Femur (tissue), 1 donor: ENCODE measurements at regions not wholly inside any gene's neighbourhood (a gene's known extent, or its start where the extent isn't known, plus 50 kb on each side); places are given as distances from the start of the nearest gene placed in this dataset.
"Not testable (repeated sequence)": the region's sequence is repeated elsewhere in the genome, so short reads cannot be mapped to it uniquely, and the experiment has no call there.

Experiments
- DNase-seq: peaks from one replicate; pipeline ENCODE4 v3.0.0-alpha.2; 2017

DNA sequence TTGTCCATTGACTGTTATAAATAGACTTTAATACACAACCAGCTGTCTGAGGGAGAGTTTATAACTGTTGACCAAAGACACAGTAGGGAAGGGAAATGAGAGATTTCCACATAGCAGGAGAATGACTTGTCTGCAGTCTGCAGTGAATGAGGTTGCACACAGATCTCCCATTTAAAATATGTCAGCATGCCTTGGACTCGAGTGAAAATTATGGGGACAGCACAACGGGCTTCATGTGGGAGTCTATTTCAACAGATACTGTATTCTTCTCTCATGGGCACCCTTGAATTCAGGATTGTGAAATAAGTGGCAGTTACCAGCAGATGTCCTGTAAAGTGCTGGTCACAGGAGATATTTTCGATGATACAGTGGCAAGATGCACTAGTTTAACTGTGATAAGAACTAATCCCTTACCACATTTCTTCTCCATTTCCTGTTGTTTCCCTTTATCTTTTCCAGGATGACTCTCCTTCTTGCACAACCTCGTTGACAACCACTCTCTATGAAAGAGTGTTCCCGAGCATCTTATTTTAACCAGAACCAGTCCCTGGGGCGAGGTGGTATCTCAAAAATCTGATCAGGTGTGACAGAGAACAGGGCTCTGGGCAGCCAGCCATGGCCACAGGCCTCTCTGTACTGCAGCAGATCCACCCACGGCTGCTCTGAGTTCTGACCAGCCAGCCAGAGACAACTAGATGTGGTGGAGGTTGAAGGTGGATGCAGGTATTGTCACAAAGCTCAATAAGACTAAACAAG, 51.5 kb upstream of the MAP3K1 start:
- no peak for DNase-seq

DNA sequence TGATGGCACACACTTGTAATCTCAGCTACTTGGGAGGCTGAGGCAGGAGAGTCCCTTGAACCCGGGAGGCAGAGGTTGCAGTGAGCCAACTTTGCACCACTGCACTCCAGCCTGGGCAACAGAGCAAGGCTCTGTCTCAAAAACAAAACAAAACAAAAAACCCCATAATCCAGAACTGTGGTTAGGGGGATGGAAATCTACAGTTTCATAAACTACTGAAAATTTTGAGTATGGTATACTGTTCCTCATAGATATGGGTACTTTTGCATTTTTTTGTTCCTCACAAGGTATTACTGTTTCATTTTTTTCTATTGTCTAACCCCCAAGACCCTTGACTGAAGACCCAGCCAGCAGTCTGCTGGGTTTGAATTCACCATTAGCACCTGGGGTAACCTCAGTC, 52.2 kb upstream of the MAP3K1 start:
- DNase-seq = no peak

- no peak for DNase-seq
Measured at GRCh38 chr5:56761151-56761885, 54.0 kb upstream of the MAP3K1 start.

DNA sequence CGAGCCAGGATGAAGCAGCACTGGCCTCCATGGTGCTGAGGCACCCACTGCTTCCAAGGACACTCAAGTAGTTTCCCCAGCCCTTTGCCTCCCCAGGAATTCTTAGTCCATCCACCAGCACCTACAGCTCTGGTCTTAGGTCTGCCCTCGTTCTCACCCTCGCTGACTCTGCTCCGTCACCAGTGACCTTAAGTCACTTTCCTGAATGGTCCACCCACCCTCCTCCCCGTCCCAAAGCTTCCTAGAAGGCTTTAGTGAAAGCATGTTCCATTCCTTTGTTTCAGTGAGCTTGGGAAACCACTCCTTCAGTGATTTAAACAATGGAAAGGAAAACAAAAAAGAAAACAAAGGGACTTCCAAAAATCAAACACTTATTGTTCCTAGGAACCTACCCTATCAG, 54.6 kb upstream of the MAP3K1 start:
- DNase-seq = no peak

DNA sequence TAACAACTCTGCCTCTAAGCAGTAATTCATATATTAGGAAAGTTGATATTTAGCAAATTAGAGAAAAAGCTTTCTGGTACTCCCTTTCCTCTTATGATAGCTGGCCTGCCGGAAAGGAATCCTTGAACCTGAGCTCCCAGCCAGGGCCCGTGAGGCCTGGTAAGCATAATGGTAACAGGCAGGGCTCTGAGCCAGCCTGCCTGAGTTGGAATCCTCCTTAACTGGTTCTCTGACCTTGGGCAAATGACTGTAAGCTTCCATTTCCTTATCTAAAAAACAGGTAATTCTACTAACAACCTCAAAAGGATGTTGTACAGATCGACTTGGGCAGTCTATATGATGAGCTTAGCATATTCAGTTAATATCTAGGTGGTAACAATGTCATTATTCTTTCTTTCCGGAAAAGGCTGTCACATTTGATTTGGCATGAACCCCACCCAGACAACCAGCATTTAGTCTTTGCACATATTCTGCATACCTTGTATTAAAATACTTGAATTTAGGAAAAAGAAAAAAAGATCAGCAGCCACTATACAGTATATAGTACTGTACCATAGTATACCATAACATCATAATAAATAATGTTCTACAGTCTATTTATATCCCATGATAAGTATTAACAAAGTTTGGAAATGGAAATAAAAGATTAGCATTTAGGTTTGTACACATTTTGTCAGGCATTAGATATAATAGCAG, 55.7 kb upstream of the MAP3K1 start:
- no peak for DNase-seq

GRCh38 chr5:56757077-56757476, 58.3 kb upstream of the MAP3K1 start:
- no peak for DNase-seq

- no peak for DNase-seq
Measured at GRCh38 chr5:56755036-56755555, 60.3 kb upstream of the MAP3K1 start.

DNA sequence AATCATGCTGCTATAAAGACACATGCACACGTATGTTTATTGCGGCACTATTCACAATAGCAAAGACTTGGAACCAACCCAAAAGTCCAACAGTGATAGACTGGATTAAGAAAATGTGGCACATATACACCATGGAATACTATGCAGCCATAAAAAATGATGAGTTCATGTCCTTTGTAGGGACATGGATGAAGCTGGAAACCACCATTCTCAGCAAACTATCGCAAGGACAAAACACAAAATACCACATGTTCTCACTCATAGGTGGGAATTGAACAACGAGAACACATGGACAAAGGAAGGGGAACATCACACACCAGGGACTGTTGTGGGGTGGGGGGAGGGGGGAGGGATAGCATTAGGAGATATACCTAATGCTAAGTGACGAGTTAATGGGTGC, 61.8 kb upstream of the MAP3K1 start:
- not testable (repeated sequence) for DNase-seq

DNA sequence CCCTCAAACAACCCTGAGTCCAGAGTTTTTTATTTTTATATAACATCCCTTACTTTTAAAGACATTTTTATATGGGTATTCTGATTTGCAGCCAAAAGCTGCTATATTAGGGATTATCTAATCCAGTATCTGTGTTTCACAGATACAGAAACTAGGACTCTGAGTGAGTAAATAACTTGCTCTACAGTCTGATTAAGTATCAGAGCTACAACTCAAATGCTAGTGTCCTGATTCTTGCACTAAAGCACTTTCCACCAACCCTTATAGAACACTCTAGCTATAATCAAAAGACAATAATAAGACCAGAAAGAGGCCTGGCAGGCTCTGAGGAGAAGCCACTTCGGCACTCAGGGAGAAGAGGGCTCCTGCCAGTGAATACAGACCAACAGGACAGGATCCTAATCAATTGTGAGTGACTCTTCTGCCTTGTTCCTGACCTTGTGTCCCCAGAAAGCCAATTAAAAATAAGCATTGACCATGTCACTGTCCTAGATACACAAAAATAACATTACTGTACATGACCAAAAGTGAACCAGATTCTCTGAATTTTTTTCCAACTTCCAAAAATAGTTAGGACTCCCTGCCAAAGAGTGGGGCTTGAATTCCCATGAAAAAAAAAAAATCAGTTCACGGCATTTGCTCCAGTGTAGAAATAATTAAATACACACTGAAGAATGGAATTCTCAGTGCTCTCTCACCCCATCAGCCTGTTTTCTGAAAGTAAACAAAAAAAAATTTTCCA, 63.6 kb upstream of the MAP3K1 start:
- no peak for DNase-seq

DNA sequence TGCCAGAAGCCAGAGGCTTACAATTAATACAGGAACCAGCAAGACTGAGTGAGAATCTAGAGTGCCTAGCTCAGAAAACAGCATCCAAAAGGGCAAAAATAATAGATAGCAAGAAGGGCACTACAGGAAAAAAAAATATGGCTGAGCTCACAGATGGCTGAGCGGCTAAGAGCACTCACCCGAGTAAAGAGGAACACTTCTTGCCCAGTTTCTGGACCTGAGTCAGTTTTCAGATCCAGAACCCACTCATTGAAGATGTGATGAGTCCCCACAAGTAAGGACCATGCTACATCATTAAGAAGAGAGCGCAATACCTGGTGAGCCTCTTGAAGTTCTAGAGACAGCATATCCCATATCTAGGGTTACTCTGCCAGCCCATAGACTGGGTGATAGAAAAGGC, 65.5 kb upstream of the MAP3K1 start:
- DNase-seq = no peak

DNA sequence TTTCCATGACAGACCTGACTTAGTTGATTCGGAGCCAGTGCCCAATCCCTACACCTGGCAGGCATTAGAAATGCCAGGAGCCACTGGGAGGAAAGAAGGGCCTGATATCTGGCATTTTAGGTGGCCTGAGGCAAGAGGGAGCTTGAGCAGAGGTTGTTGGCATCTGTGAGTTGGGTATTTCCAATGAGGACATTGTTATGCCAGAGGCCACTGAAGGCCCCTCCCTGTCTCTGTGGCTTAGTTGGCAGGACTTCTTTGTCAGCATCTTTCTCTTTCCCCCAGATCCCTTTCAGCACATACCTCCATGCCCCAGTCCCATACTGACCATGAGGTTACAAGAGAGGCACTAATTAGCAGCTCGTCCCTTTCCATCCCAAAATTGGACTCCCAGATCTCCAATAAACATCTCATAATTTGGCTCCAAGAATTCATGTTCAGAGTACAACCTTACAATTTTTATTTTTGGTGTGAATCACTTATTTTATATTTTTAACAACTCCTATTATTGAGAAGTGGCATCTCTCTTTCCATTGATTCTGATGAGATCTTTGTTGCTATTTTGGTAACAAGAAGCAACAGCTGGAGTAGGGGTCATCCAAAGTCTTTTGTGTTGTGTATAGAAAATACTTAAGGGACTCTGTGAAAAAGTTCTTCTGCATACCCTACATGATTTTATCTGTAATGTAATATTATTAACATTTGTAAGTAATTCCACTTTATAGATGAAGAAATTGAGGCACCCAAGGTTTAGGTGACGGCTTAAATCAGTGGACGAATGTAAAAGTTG, 68.6 kb upstream of the MAP3K1 start:
- DNase-seq = no peak

DNA sequence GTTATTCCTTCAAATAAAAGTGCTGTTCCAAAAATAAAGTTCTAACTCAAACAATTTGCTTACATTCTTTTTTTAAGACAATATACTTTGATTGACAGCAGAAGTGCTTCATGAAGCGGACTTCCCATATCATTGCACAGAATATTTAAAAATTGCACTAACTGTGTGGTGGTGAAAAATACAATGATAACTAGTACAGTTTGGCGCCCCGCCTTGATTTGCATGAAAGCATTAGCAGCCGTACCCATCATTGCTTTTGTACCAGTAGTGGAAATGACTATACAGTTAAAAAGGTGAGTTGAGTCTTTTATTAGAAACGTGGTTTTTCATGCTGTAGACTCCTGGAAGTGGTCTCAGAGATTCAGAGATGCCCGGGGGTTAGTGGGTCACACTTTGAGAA, 69.5 kb upstream of the MAP3K1 start:
- DNase-seq = no peak

DNA sequence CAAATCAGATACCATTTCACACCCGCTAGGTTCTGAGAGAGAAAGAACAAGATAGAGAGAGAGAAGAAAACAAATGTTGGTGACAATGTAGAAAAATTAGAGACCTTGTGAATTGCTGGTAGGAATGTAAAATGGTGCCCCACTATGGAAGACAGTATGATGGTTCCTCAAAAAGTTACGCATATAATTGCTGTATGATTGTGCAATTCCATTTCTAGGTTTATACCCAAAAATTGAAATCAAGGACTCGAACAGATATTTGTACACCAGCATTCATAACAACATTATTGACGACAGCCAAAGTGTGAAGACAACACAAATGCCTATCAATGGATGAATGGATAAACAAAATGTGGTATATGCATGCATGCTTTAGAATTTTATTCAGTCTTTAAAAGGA, 74.5 kb upstream of the MAP3K1 start:
- no peak for DNase-seq

DNA sequence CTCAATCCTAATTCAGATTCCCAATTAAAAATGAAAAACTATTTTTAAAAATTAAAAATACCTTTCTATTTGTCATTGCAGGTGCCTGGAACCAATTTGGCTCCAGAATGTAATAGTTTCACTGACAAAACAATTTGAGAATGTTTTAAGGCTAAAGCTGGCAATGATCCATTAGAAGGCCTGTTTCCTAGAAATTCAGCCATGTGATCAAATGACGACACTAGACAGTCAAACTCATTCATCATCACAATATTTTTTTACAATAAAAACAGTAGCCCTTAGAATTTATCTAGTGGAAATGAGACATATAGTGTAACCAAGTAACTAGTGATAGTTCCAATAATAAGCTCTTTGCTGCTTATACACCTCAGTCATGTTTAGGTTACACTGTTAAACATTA, 75.4 kb upstream of the MAP3K1 start:
- no peak for DNase-seq

DNA sequence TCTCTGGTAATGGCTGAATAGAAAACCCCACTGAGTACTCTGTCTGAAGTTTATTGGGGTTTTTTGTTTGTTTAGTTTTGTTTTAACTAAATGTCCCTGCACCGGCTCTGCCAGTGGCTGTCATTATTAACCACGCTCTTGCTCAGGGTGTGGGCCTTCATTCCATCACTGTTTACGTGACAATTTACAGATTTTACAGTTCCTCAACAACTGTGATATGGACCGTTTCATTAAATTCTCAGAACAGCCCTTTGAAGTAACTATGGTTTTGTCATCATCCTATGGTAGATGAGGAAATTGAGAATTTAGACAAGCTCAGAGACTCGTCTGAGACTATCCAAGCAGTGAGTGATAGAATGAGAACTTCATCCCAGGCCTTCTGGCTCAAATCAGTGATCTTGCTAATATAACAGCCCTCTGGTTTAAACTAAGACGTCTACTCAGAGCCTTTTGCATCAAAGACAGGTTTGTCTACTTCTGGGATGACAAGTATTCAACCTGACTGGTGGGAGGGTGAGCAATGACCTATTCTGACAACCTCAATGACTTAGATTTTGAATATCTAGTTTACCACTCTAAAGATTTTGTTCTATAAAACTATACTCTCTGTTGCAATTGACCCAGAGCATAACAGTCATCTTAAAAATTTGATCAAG, 77.3 kb upstream of the MAP3K1 start:
- DNase-seq = no peak

- DNase-seq = no peak
Measured at GRCh38 chr5:56737002-56737621, 78.2 kb upstream of the MAP3K1 start.

DNA sequence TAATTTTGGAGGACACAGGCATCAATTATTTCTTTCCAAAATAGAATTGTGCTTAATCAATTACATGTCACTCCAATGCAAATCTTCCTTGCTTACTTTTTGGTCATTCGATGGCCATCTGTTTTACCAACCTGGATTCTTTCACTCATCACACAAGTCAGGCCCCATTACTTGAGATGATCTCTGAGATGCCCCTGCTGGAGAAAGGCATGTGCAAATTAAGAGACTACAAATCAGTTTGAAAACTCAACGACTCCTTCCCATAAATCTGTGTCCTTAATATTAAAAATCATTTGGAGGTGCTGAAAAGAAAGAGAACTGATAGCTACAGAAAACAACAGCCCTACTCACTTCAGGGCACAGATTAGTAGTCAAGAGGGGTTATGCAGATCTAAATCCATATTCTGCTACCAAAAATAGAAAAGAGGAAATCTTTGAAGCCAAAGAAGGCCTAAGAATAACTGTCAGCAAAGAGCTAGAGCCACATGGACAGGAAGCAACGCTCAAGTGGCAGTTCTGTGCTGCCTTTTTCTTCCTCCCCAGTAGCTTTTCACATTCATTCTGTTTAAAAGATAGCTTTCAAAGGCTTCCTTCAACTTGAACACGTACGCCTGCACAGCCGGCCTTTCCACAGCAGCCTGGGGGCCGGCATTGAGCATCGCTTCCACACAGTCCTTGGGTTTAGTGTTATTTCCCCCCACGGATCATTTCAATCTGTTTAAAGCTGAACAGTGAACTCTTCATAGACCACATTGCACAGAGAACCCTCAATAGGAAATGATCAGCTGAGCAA, 79.3 kb upstream of the MAP3K1 start:
- DNase-seq = no peak

DNA sequence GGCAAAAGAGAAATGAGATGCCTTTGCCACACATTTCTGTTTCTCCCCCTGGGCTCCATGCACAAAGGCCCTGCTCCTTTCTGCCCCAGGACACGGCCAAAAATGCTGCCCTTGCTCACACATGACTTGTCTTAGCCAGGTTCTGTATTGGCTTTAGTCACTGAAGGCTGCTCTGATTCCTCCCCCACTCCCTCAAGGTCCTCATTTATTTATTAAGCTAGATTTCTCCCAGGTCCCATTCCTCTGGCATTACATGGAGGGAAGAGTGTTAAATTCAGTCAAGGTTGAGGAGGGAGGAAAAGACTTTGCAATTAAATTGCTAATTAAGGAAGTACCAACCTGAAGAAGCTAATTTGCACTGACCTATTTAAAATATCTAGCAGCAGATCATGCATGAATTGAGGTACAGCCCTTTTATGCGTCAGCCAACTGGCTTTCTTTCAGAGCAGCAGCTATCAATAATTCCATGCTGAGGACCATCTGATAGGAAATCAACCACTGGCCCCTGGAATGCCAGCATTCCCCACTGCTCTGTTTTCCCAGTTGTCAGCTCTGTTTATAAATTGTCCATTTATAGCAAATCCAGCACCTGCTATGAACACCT, 81.2 kb upstream of the MAP3K1 start:
- DNase-seq = no peak

- no peak for DNase-seq
Measured at GRCh38 chr5:56733580-56733979, 81.8 kb upstream of the MAP3K1 start.

GRCh38 chr5:56732121-56732520, 83.2 kb upstream of the MAP3K1 start:
- no peak for DNase-seq
